Activated T-cell treated with anti-CD3 and anti-CD28 coated beads for 48 hours (primary cell): ENCODE measurements at regions not wholly inside any gene's neighbourhood (a gene's known extent, or its start where the extent isn't known, plus 50 kb on each side); places are given as distances from the start of the nearest gene placed in this dataset.
A peak's percentile ranks its signal among the peaks of the same experiment; 100 is the strongest.

Source experiments
- DNase-seq: peaks from one replicate; pipeline ENCODE4 v3.0.0-alpha.2; 2020; ENCODE audit warnings: low read depth

GRCh38 chr9:117547904-117548303, 133.0 kb upstream of the ASTN2 start:
- DNase-seq: no peak

- no peak for DNase-seq
These were observed 132.2 kb upstream of the ASTN2 start for GRCh38 chr9:117546894-117547678.

- no peak for DNase-seq
These were observed 131.0 kb upstream of the ASTN2 start for GRCh38 chr9:117545846-117546245.

GRCh38 chr9:117543089-117543488, 128.2 kb upstream of the ASTN2 start:
- no peak for DNase-seq

GRCh38 chr9:117542021-117542420, 127.2 kb upstream of the ASTN2 start:
- DNase-seq: no peak

- no peak for DNase-seq
These were observed 126.3 kb upstream of the ASTN2 start for GRCh38 chr9:117541181-117541580.

- no peak for DNase-seq
These were observed 121.1 kb upstream of the ASTN2 start for GRCh38 chr9:117535973-117536372.

- DNase-seq: no peak
These were observed 120.6 kb upstream of the ASTN2 start for GRCh38 chr9:117535434-117535833.

- DNase-seq: no peak
These were observed 113.4 kb upstream of the ASTN2 start for GRCh38 chr9:117528225-117528624.

GRCh38 chr9:117526674-117527073, 111.8 kb upstream of the ASTN2 start:
- DNase-seq: no peak

- no peak for DNase-seq
These were observed 108.8 kb upstream of the ASTN2 start for GRCh38 chr9:117523531-117524153.

- DNase-seq: no peak
These were observed 106.4 kb upstream of the ASTN2 start for GRCh38 chr9:117521293-117521692.

GRCh38 chr9:117516676-117517632, 102.1 kb upstream of the ASTN2 start:
- DNase-seq: no peak

GRCh38 chr9:117511852-117512481, 97.1 kb upstream of the ASTN2 start:
- no peak for DNase-seq

GRCh38 chr9:117496307-117496706, 81.5 kb upstream of the ASTN2 start:
- no peak for DNase-seq

GRCh38 chr9:117494401-117495090, 79.7 kb upstream of the ASTN2 start:
- no peak for DNase-seq

- DNase-seq: no peak
These were observed 77.6 kb upstream of the ASTN2 start for GRCh38 chr9:117492476-117492875.

GRCh38 chr9:117491491-117491890, 76.6 kb upstream of the ASTN2 start:
- DNase-seq: no peak

- DNase-seq: no peak
These were observed 75.3 kb upstream of the ASTN2 start for GRCh38 chr9:117490199-117490598.

GRCh38 chr9:117488659-117489058, 73.8 kb upstream of the ASTN2 start:
- DNase-seq: no peak

- peak; percentile 37 for DNase-seq
These were observed 72.8 kb upstream of the ASTN2 start for GRCh38 chr9:117487555-117488175.
